LNCAP (cell line): ENCODE measurements at regions not wholly inside any gene's neighbourhood (a gene's known extent, or its start where the extent isn't known, plus 50 kb on each side); places are given as distances from the start of the nearest gene placed in this dataset.

Source experiments
- CTCF ChIP-seq: fragments of 450-650 bp; IDR thresholded peaks from 2 replicates; pipeline ENCODE4 v1.5.1; 2017; ENCODE audit warnings: mild to moderate bottlenecking

DNA sequence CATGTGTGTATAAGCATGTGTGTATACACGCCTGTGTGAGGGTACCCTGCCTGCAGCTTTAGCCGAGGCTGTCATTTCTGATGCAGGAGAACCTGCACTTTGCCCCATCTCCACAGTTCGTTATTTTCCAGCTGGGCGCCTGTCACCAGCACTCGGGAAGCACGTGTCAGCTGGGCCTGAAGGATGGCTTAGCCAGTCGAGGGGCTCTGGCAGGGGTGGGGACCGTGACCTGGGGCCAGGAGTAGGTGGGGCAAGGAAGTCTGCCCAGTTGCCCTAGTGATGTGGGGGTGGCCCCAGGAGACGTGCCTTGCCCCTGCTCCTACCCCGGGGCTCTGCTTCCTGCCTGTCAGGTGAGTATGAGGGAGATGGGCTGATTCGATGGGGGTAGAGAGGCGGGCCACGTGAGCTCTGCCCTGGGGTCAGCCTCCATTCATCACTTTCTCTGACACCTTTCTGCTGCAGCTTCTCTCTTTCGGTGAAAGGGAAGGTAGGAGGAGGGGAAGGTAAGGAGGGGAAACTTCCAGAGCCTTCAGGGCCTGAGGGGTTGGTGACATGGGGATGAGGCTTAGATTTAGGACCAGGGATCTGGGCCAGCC is 130.6 kb upstream of the SKOR2 start:
- no peak for TF ChIP-seq CTCF

GRCh38 chr18:47380153-47380552 is 128.7 kb upstream of the SKOR2 start:
- TF ChIP-seq CTCF = no peak

DNA sequence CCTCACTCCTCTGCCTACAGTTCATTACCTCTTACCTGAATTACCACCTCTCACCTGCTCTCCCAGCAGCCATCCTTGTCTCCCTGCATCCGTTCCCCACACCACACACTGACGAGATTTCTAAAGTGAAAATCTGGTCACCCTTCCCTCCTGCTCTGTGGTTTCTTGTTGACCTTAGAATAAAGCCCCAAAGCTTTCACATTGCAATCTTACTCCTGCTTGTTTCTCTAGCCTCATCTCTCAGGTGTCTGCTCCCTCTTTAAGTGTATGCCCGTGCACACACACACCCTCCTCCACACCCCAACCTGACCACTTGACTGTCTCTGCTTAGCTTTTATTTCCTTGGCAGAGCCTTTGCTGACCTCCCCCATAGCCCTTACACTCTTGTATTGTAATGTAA is 122.0 kb upstream of the SKOR2 start:
- no peak for TF ChIP-seq CTCF

DNA sequence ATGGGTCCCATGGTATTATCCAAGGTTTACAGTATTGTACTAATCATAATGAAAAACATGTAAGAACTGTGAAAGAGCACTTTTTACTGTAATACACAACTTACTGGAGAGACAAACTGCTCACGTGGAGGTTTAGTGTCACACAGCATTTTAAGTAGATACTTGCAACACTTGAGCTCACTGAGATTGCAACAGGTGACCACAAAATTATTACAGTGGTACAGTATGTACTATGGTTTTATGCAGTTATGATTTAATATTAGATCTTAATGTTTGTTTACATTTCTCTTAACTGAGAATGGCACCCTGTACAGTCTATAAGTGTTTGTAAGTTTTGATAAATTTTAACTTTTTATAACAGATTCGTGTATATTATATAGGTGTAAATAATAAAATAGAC is 118.6 kb upstream of the SKOR2 start:
- TF ChIP-seq CTCF = no peak

GRCh38 chr18:47346016-47346415 is 94.6 kb upstream of the SKOR2 start:
- no peak for TF ChIP-seq CTCF

GRCh38 chr18:47345291-47345690 is 93.8 kb upstream of the SKOR2 start:
- no peak for TF ChIP-seq CTCF

- no peak for TF ChIP-seq CTCF
Measured at GRCh38 chr18:47343291-47343690, 91.8 kb upstream of the SKOR2 start.

GRCh38 chr18:47342566-47342965 is 91.1 kb upstream of the SKOR2 start:
- TF ChIP-seq CTCF = no peak
